Fibroblast of the aortic adventitia (primary cell): ENCODE measurements at regions not wholly inside any gene's neighbourhood (a gene's known extent, or its start where the extent isn't known, plus 50 kb on each side); places are given as distances from the start of the nearest gene placed in this dataset.
"Not testable (repeated sequence)": the region's sequence is repeated elsewhere in the genome, so short reads cannot be mapped to it uniquely, and the experiment has no call there.

Experiments
- DNase-seq: peaks from one replicate; pipeline ENCODE4 v3.0.0-alpha.2; 2010; ENCODE audit warnings: low read depth
- H3K4me3 ChIP-seq: 2 replicates; pipeline ENCODE4 v1.5.1; 2011; ENCODE audit warnings: low read depth, mild to moderate bottlenecking, control low read depth, low read length, moderate library complexity
- TF ChIP-seq, protein P1 (sequence below): IDR thresholded peaks from 2 replicates; pipeline ENCODE4 v1.5.1; 2011; ENCODE audit warnings: mild to moderate bottlenecking, low read length, control low read depth, inconsistent platforms; ENCODE audit not compliant: insufficient read depth

DNA sequence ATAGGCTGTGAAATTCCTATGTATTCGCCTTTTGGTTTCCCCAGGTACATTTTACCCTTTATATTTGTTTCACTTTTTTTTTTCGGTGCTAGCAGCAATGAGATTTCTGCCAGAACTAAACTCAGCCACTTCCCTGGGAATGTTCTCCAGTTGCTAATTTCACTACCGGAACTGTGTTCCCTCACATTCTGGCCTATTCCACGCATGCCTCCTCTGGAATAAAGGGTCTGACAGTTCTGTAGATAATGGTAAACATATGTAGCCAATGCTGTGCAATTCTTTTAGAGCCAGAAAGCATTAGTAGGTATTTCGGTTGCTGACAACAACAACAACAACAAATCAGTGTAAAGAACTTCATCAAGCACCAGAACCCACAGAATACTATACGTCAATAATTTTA is 96.1 kb upstream of the TBX18 start:
- H3K4me3 ChIP-seq: no peak overlapping the region
- TF ChIP-seq, protein P1, sequence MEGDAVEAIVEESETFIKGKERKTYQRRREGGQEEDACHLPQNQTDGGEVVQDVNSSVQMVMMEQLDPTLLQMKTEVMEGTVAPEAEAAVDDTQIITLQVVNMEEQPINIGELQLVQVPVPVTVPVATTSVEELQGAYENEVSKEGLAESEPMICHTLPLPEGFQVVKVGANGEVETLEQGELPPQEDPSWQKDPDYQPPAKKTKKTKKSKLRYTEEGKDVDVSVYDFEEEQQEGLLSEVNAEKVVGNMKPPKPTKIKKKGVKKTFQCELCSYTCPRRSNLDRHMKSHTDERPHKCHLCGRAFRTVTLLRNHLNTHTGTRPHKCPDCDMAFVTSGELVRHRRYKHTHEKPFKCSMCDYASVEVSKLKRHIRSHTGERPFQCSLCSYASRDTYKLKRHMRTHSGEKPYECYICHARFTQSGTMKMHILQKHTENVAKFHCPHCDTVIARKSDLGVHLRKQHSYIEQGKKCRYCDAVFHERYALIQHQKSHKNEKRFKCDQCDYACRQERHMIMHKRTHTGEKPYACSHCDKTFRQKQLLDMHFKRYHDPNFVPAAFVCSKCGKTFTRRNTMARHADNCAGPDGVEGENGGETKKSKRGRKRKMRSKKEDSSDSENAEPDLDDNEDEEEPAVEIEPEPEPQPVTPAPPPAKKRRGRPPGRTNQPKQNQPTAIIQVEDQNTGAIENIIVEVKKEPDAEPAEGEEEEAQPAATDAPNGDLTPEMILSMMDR: no peak
- DNase-seq: no peak

DNA sequence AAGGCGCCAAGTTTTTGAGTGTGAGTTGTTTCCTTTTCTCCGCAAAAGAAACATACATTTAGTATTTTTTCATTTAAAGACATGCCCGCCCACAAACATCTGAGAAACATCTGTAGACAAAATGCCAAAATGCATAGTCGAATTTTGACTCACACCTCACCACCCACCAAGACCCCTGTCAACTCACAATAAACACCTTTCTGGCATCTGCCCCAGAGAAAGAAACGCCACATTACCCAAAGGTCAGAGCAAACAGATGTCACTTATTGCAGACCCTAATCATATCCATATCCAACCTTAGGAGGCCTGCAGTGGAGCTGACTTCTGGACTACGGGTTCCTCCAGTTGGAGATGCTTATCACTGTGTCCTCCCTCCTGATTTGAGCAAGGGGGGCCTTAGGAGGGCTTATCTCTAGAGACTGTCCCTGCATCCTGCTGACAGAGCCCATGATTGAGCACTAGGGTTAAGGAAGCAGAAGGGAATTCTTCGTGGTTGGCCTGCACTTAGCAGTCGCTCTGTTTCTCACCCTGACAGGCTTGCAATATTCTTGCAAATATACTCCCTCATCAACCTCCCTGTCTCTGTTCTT is 90.5 kb upstream of the TBX18 start:
- TF ChIP-seq, protein P1: no peak
- H3K4me3 ChIP-seq: no peak overlapping the region
- DNase-seq: no peak

DNA sequence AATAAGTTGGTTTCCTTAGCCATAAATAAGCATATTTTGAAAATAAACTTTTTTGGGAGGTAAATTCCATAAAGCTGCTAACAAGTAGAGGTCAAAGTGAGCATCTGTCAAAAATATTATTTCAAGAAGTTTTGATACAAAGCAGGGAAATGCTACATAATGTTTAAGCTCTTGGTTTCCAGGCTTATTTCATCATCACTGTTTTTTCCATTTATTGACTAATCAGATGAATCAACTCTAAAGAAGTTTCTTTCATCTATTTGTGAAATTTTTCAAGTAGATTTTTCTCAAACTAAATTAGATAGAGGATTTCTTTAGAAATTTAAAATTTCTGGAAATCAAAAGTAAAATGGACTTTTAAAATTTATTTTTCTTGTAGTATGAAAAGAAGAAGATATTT is 89.5 kb upstream of the TBX18 start:
- no peak overlapping the region for H3K4me3 ChIP-seq
- TF ChIP-seq, protein P1: no peak
- no peak for DNase-seq

DNA sequence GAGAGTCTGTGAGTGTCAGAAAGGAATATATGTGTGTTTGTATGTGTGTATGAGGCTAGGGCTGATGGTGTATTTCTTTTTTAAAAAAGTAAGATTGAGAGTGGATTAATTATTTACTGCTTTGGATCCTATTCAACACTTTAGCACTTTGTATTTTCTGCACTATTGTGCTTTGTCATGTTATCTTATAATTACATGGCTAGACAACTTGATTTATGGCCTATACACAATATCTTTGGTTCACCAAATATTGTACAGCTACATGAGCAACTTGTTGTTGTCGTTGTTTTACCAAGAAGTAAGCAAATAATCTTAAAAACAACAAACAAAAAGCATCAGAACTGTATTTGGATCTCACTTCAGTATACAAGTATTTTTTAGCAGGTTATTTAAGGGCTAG is 84.6 kb upstream of the TBX18 start:
- H3K4me3 ChIP-seq: no peak overlapping the region
- DNase-seq: no peak
- TF ChIP-seq, protein P1: no peak

DNA sequence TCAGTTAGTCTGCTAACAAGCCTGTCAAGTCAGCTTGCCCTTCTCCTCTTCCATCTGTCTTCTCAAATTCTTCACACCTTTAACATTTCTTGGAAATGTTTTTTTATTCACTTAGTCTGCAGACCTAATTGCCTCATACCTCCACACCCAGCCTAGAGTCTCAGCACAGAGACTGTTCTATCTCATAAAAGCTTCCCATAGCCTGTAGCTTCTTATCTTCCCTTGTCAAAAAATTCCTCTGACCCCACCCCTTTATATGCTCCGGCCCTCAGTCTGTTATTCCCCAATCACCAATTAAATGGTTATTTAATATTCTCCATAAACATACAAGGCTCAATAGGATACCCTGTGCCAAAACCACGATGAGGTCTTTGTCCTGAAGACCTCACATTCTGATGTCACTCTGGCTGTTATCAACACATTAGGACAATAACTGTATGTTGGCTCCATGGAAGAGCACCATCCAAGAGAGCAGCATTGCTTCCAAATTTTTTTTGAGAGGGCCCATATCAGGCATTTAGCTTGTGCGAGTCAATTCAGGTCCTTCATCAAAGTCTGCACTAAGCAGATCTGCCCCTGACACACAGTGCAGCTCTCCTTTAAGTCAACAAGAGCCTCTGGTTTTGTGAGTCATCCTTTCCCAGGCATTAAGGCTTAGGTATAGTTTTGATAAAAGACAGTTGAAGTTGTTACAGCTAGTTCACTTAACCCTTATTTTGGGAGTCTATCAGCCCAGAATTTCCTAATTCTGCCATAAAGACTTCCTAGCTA is 83.2 kb upstream of the TBX18 start:
- H3K4me3 ChIP-seq: no peak overlapping the region
- DNase-seq: peak; percentile 78
- TF ChIP-seq, protein P1: no peak

DNA sequence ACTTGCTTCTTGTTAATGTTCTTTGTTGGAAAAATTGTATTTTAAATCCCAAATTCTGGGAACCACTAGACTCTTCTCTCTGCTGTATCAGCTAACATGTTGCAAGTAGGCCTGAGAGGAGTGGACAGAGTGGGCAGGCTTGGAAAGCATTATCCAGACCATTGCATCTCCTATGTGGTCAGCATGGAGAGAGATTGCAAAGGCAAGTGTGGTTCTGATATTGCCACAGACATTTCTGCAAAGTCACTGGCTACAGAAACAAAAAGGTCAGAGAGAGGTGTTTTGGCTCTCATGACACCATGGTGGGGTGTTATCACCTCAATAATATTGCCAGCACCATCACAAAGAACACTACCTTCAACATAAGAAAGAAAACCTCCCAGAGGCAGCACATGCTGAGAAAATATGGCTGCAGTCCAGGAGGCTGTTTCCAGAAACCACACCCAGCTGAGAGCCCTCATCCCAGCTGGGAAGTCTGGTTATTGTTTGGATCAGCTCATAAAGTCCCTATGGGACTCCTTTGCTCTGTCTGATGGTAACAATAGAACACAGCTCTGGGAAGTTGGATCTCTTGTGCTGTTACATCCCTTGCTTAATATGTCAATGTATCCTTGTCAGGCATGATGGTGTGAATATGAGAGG is 78.2 kb upstream of the TBX18 start:
- no peak overlapping the region for H3K4me3 ChIP-seq
- peak; percentile 81 for DNase-seq
- TF ChIP-seq, protein P1: no peak

DNA sequence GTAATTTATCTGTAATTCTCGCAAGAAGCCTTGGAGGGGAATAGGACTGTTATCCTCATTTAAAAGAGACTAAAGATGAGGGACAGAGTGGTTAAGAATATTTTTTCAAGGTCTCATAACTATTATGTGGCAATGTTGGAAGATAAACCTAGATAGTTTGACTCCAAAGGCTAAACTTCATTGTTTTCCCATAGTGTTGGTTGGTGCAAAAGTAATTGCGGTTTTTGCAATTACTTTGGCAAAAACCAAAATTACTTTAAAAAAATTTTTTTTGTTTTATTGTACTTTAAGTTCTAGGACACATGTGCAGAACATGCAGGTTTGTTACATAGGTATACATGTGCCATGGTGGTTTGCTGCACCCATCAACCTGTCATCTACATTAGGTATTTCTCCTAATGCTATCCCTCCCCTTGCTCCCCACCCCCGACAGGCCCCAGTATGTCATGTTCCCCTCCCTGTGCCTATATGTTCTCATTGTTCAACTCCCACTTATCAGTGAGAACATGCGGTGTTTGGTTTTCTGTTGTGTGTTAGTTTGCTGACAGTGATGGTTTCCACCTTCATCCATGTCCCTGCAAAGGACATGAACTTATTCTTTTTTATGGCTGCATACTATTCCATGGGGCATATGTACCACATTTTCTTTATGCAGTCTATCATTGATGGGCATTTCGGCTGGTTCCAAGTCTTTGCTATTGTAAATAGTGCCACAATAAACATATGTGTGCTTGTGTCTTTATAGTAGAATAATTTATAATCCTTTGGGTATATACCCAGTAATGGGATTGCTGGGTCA is 72.9 kb upstream of the TBX18 start:
- H3K4me3 ChIP-seq: not testable (repeated sequence)

More for the DNA sequence above, 72.9 kb upstream of the TBX18 start:
- not testable (repeated sequence) for DNase-seq
